H1 (cell line): ENCODE measurements at regions not wholly inside any gene's neighbourhood (a gene's known extent, or its start where the extent isn't known, plus 50 kb on each side); places are given as distances from the start of the nearest gene placed in this dataset.
A peak's percentile ranks its signal among the peaks of the same experiment; 100 is the strongest.

ENCODE experiments used
- CTCF ChIA-PET: fragments of 300-600 bp; sonication (Branson Sonifier 250); formaldehyde crosslinking; loops from one replicate; lab custom pipeline; 2021; ENCODE audit not compliant: partially characterized antibody; lab: Charles Lee
- POLR2A ChIA-PET: fragments of 300-600 bp; sonication (Branson Sonifier 250); formaldehyde crosslinking; loops from one replicate; lab custom pipeline; 2021; ENCODE audit warnings: inconsistent platforms; ENCODE audit not compliant: partially characterized antibody; lab: Charles Lee
- DNase-seq, 2 experiments: peaks; one replicate each; pipeline versions ENCODE4 v3.0.0 to v3.0.0-alpha.2; 2010 to 2022; ENCODE audit warnings: low spot score in 2 of 2, low read depth in 1 of 2, mixed read lengths in 1 of 2
- FAIRE-seq: peaks from 2 replicates; lab custom pipeline; 2011; peaks lifted over from hg19 to GRCh38; lab: Jason Lieb, UNC
- H2AFZ ChIP-seq: 2 replicates; pipeline ENCODE4 v1.8.1; 2012; ENCODE audit warnings: low read length, inconsistent platforms
- H2AK5ac ChIP-seq: 2 replicates; pipeline ENCODE4 v1.6.1; 2013; ENCODE audit warnings: low read depth, low read length
- H2BK120ac ChIP-seq: replicated peaks from 2 replicates; pipeline ENCODE3; 2013; ENCODE audit warnings: low read depth, low read length, inconsistent platforms
- H2BK12ac ChIP-seq: 2 replicates; pipeline ENCODE4 v1.6.1; 2013; ENCODE audit warnings: low read depth, low read length
- H2BK15ac ChIP-seq: 2 replicates; pipeline ENCODE4 v1.6.1; 2013; ENCODE audit warnings: low read length
- H2BK20ac ChIP-seq: 2 replicates; pipeline ENCODE4 v1.6.1; 2013; ENCODE audit warnings: low read length
- H2BK5ac ChIP-seq: 2 replicates; pipeline ENCODE4 v1.6.1; 2013; ENCODE audit warnings: low read depth, low read length
- H3K14ac ChIP-seq: 2 replicates; pipeline ENCODE4 v1.6.1; 2013; ENCODE audit warnings: inconsistent platforms; ENCODE audit not compliant: insufficient read length
- H3K18ac ChIP-seq: 2 replicates; pipeline ENCODE4 v1.6.1; 2013; ENCODE audit warnings: low read length; ENCODE audit errors: extremely low read depth
- H3K23ac ChIP-seq: 2 replicates; pipeline ENCODE4 v1.6.1; 2013; ENCODE audit warnings: inconsistent platforms; ENCODE audit not compliant: insufficient read length
- H3K23me2 ChIP-seq: 2 replicates; pipeline ENCODE4 v1.6.1; 2013; ENCODE audit warnings: low read depth, low read length
- H3K27ac ChIP-seq: 2 replicates; pipeline ENCODE4 v1.6.1; 2011; ENCODE audit warnings: low read depth, low read length, inconsistent platforms
- H3K27me3 ChIP-seq, 4 experiments: replicated peaks in 1 of 4; 1 replicate in 1 of 4; 2 replicates in 3 of 4; pipeline versions ENCODE4 v1.6.1 to v1.8.1; 2011 to 2013; ENCODE audit warnings: low read length in 3 of 4, mild to moderate bottlenecking in 3 of 4, inconsistent platforms in 2 of 4, mixed read lengths in 2 of 4, moderate library complexity in 1 of 4; ENCODE audit not compliant: control insufficient read depth in 3 of 4, insufficient read depth in 3 of 4; ENCODE audit errors: extremely low read depth in 1 of 4
- H3K36me3 ChIP-seq, 4 experiments: 2 replicates each; pipeline versions ENCODE4 v1.6.1 to v1.8.1; 2011 to 2013; ENCODE audit warnings: mild to moderate bottlenecking in 4 of 4, low read length in 3 of 4, moderate library complexity in 2 of 4, control low read depth in 1 of 4, inconsistent platforms in 1 of 4; ENCODE audit not compliant: insufficient read depth in 4 of 4, control insufficient read depth in 2 of 4
- H3K4ac ChIP-seq: replicated peaks from 2 replicates; pipeline ENCODE3; 2013; ENCODE audit warnings: low read length, low read depth, mixed read lengths, inconsistent platforms; ENCODE audit not compliant: insufficient read length
- H3K4me1 ChIP-seq, 4 experiments: replicated peaks in 1 of 4; 1 replicate in 1 of 4; 2 replicates in 3 of 4; pipeline versions ENCODE4 v1.6.1 to v1.8.1; 2011 to 2013; ENCODE audit warnings: low read length in 3 of 4, inconsistent platforms in 2 of 4, mixed read lengths in 1 of 4; ENCODE audit not compliant: insufficient read depth in 4 of 4, control insufficient read depth in 3 of 4
- H3K4me2 ChIP-seq, 2 experiments: 2 replicates each; pipeline versions ENCODE4 v1.6.1 to v1.8.1; 2011 to 2013; ENCODE audit warnings: low read depth in 2 of 2, low read length in 2 of 2, control low read depth in 1 of 2, inconsistent platforms in 1 of 2, mild to moderate bottlenecking in 1 of 2; ENCODE audit not compliant: insufficient read depth in 1 of 2
- H3K4me3 ChIP-seq, 4 experiments: fragments of 200-600, 300-600 bp in 1 of 4; sonication (generic), shearing (Covaris generic), sonication (Bioruptor Twin) in 1 of 4; 2 replicates each; pipeline versions ENCODE4 v1.5.1 to v1.8.1; 2011 to 2016; ENCODE audit warnings: low read length in 4 of 4, low read depth in 3 of 4, control low read depth in 2 of 4, inconsistent platforms in 2 of 4, mild to moderate bottlenecking in 2 of 4, mixed read lengths in 1 of 4, moderate library complexity in 1 of 4; ENCODE audit not compliant: insufficient read depth in 2 of 4; ENCODE audit errors: extremely low read depth in 1 of 4
- H3K56ac ChIP-seq: replicated peaks from 2 replicates; pipeline ENCODE3; 2013; ENCODE audit warnings: low read depth, mild to moderate bottlenecking, mixed read lengths, low read length, inconsistent platforms; ENCODE audit not compliant: insufficient read length
- H3K79me1 ChIP-seq: 2 replicates; pipeline ENCODE4 v1.6.1; 2013; ENCODE audit warnings: low read depth, low read length, control low read depth
- H3K79me2 ChIP-seq, 2 experiments: 2 replicates each; pipeline versions ENCODE4 v1.6.1 to v1.8.1; 2012 to 2013; ENCODE audit warnings: low read length in 2 of 2, mild to moderate bottlenecking in 2 of 2, inconsistent platforms in 1 of 2; ENCODE audit not compliant: insufficient read depth in 2 of 2, control insufficient read depth in 1 of 2
- H3K9ac ChIP-seq, 4 experiments: replicated peaks in 1 of 4; 1 replicate in 1 of 4; 2 replicates in 3 of 4; pipeline versions ENCODE4 v1.6.1 to v1.8.1; 2011 to 2013; ENCODE audit warnings: low read depth in 3 of 4, low read length in 3 of 4, control low read depth in 2 of 4, mild to moderate bottlenecking in 2 of 4, moderate library complexity in 2 of 4, inconsistent platforms in 1 of 4; ENCODE audit errors: extremely low read depth in 1 of 4
- H3K9me3 ChIP-seq, 2 experiments: 2 replicates each; pipeline versions ENCODE4 v1.6.1 to v1.8.1; 2012 to 2013; ENCODE audit warnings: mild to moderate bottlenecking in 2 of 2, moderate library complexity in 2 of 2, control low read depth in 1 of 2, inconsistent platforms in 1 of 2, low read depth in 1 of 2, low read length in 1 of 2, mixed read lengths in 1 of 2; ENCODE audit not compliant: insufficient read depth in 2 of 2
- H4K20me1 ChIP-seq, 2 experiments: replicated peaks in 1 of 2; 2 replicates each; pipeline versions ENCODE3 to v1.8.1; 2011 to 2013; ENCODE audit warnings: inconsistent platforms in 2 of 2, low read length in 2 of 2, mild to moderate bottlenecking in 1 of 2; ENCODE audit not compliant: insufficient read depth in 2 of 2, control insufficient read depth in 1 of 2
- H4K5ac ChIP-seq: 2 replicates; pipeline ENCODE4 v1.6.1; 2013; ENCODE audit warnings: low read length, low read depth, mixed read lengths, inconsistent platforms; ENCODE audit not compliant: insufficient read length
- H4K8ac ChIP-seq: 2 replicates; pipeline ENCODE4 v1.8.0; 2013; ENCODE audit warnings: mild to moderate bottlenecking, moderate library complexity, low read length, inconsistent platforms; ENCODE audit not compliant: insufficient read depth; ENCODE audit errors: extremely low read depth
- H4K91ac ChIP-seq: replicated peaks from 2 replicates; pipeline ENCODE3; 2013; ENCODE audit warnings: low read length, mixed read lengths, inconsistent platforms; ENCODE audit not compliant: insufficient read length
- BRCA1 ChIP-seq: IDR thresholded peaks from 2 replicates; pipeline ENCODE4 v1.6.1; 2012; ENCODE audit warnings: low read depth, low read length, improper control_type of control experiment
- EP300 ChIP-seq, 2 experiments: IDR thresholded peaks; 1 replicate in 1 of 2; 2 replicates in 1 of 2; pipeline ENCODE4 v1.6.1; 2011 to 2012; ENCODE audit warnings: low read depth in 2 of 2, low read length in 2 of 2, mild to moderate bottlenecking in 2 of 2, borderline replicate concordance in 1 of 2, inconsistent platforms in 1 of 2, moderate library complexity in 1 of 2
- EZH2 ChIP-seq: fragments of 200-600 bp; sonication (generic); IDR thresholded peaks from 2 replicates; pipeline ENCODE4 v1.7.1; 2012; ENCODE audit warnings: low read depth, mild to moderate bottlenecking, moderate library complexity, low read length, inconsistent platforms; ENCODE audit not compliant: severe bottlenecking
- HDAC6 ChIP-seq: IDR thresholded peaks from one replicate; pipeline ENCODE4 v1.7.1; 2012; ENCODE audit warnings: low read depth, mild to moderate bottlenecking, inconsistent platforms, low read length, moderate library complexity
- KDM1A ChIP-seq: fragments of 200-600, 300-600 bp; sonication (generic); IDR thresholded peaks from 2 replicates; pipeline ENCODE4 v1.7.1; 2016; ENCODE audit warnings: mild to moderate bottlenecking, low read length, borderline replicate concordance
- MAFK ChIP-seq: IDR thresholded peaks from 2 replicates; pipeline ENCODE4 v1.6.1; 2012; ENCODE audit warnings: low read depth, mild to moderate bottlenecking, improper control_type of control experiment, low read length
- RAD21 ChIP-seq, 2 experiments: IDR thresholded peaks in 1 of 2; conservative IDR thresholded peaks in 1 of 2; 2 replicates each; pipeline ENCODE4 v1.6.1; 2011; ENCODE audit warnings: low read depth in 2 of 2, low read length in 2 of 2, improper control_type of control experiment in 1 of 2, inconsistent platforms in 1 of 2, mild to moderate bottlenecking in 1 of 2, moderate library complexity in 1 of 2
- RXRA ChIP-seq: IDR thresholded peaks from 2 replicates; pipeline ENCODE4 v1.6.1; 2011; ENCODE audit warnings: low read depth, mild to moderate bottlenecking, low read length, moderate library complexity; ENCODE audit not compliant: insufficient read depth
- TAF1 ChIP-seq: IDR thresholded peaks from 2 replicates; pipeline ENCODE4 v1.6.1; 2011; ENCODE audit warnings: mild to moderate bottlenecking, low read depth, low read length
- WGBS, 2 experiments: shearing (Covaris generic) in 1 of 2; methylation state at CpG; one replicate each; pipeline versions ENCODE4 v1.1.6 to v1.1.7; 2013 to 2015; ENCODE audit warnings: low lambda C conversion rate in 2 of 2, mixed read lengths in 2 of 2, inconsistent platforms in 1 of 2, low coverage in 1 of 2, missing lambda C conversion rate in 1 of 2; ENCODE audit not compliant: insufficient replicate concordance in 2 of 2, insufficient coverage in 1 of 2, insufficient read length in 1 of 2; ENCODE audit errors: extremely low coverage in 1 of 2, missing lambda C conversion rate in 1 of 2; 5-methylcytosine and 5-hydroxymethylcytosine counted together
- TF ChIP-seq, protein P1 (sequence below): IDR thresholded peaks from 2 replicates; pipeline ENCODE4 v1.6.1; 2012; ENCODE audit warnings: inconsistent platforms
- TF ChIP-seq, protein P2 (sequence below): IDR thresholded peaks from 2 replicates; pipeline ENCODE4 v1.6.1; 2011; ENCODE audit warnings: low read depth, mild to moderate bottlenecking, low read length; ENCODE audit not compliant: insufficient read depth

DNA sequence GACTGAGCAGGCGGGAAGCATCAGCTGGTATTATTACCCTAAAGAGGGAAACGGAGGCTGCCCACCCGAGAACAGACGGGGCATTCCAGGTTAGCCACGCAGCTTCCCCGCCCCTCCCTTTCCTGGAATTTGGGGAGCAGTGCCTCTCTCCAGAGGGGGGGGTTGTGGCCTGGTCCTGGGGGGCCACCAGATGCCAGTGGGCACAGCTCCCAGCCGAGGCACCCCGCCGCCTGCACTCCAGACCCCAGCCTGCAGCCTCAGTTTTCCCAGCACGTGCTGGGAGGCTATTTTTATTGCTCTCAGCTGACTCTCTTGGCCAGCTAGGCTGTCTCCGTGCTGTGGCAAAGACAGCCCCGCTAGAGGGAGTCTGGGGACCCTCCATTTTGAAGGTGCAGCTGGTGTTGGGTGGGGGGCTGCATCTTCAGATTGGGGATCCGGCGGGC lies 62.7 kb upstream of the GSE1 start:
- H4K91ac ChIP-seq: no peak overlapping the region
- no peaks in the 10 kb centered on the region for H4K20me1 ChIP-seq
- H3K4me1 ChIP-seq: peaks cover 0 to 16% (median 12%) of the 10 kb centered on the region in 4 experiments; a peak in 6 of 7 replicates
- no peak overlapping the region for H3K56ac ChIP-seq
- peaks cover 17% of the 10 kb centered on the region; the same call in 1 of the 2 replicates for H3K23me2 ChIP-seq
- peak overlapping the region; percentile 60 for H3K18ac ChIP-seq
- no peak overlapping the region for H2AK5ac ChIP-seq
- H3K4ac ChIP-seq: peak overlapping the region; percentile 32
- FAIRE-seq: no peak
- no peak overlapping the region for H3K4me3 ChIP-seq
- H2BK15ac ChIP-seq: no peak overlapping the region
- no peak overlapping the region for H3K4me2 ChIP-seq
- H3K23ac ChIP-seq: no peak overlapping the region
- no peaks in the 10 kb centered on the region for H3K79me2 ChIP-seq
- no peak overlapping the region for H3K9ac ChIP-seq
- no peaks in the 10 kb centered on the region for H3K36me3 ChIP-seq
- no peak overlapping the region for H2BK12ac ChIP-seq
- 0 out of 2 replicates have a peak overlapping the region, but pooled peaks have one; percentile 52 for H2BK5ac ChIP-seq
- no peak overlapping the region for H3K14ac ChIP-seq
- no peak overlapping the region for H2AFZ ChIP-seq
- no peak overlapping the region for H2BK20ac ChIP-seq
- H4K5ac ChIP-seq: no peak overlapping the region
- H4K8ac ChIP-seq: no peak overlapping the region; the same call in 1 of the 2 replicates
- H2BK120ac ChIP-seq: no peak overlapping the region
- POLR2A ChIA-PET: interaction anchor here (0.7 to 2.8 kb wide), 6 partner anchors 9 to 59 kb away, joined by 3 to 7 read pairs (median 3); no protein-coding TSS in a partner anchor
- no peak overlapping the region for H3K27ac ChIP-seq
- WGBS, 2 experiments: 79% methylated on average over 12 of the region's 14 CpGs; no CpG with 5 or more reads in 1 of the 2 experiments
- no peak for DNase-seq
- H3K27me3 ChIP-seq: no peaks in the 10 kb centered on the region; a peak in 1 of 7 replicates
- CTCF ChIA-PET: interaction anchor here (0.7 to 7.3 kb wide), 42 partner anchors 8 to 276 kb away, joined by 3 to 76 read pairs (median 4); no protein-coding TSS in a partner anchor
- H3K9me3 ChIP-seq: no peaks in the 10 kb centered on the region
- H3K79me1 ChIP-seq: no peaks in the 10 kb centered on the region
- TF ChIP-seq RAD21 (IDR thresholded peaks at IDR 0.05 in 1 of 2, conservative IDR thresholded peaks at IDR 0.05 in 1 of 2; ENCODE audit: low read depth in 2 of 2, low read length in 2 of 2) (peak in 1 of 2 experiments; percentile 49; a peak in 2 of 4 replicates), HDAC6 (no peak), TAF1 (no peak), KDM1A (no peak; the same call in 1 of the 2 replicates), RXRA (no peak), EP300 (IDR thresholded peaks at IDR 0.05; ENCODE audit: borderline replicate concordance in 1 of 2, low read depth in 2 of 2, low read length in 2 of 2) (no peak), EZH2 (no peak), MAFK (no peak), BRCA1 (no peak)
- TF ChIP-seq, protein P1, sequence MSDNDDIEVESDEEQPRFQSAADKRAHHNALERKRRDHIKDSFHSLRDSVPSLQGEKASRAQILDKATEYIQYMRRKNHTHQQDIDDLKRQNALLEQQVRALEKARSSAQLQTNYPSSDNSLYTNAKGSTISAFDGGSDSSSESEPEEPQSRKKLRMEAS: peak; percentile 62
- TF ChIP-seq, protein P2, sequence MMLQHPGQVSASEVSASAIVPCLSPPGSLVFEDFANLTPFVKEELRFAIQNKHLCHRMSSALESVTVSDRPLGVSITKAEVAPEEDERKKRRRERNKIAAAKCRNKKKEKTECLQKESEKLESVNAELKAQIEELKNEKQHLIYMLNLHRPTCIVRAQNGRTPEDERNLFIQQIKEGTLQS: no peak
